ENCODE measurements at regions not wholly inside any gene's neighbourhood (a gene's known extent, or its start where the extent isn't known, plus 50 kb on each side); places are given as distances from the start of the nearest gene placed in this dataset.

DNA sequence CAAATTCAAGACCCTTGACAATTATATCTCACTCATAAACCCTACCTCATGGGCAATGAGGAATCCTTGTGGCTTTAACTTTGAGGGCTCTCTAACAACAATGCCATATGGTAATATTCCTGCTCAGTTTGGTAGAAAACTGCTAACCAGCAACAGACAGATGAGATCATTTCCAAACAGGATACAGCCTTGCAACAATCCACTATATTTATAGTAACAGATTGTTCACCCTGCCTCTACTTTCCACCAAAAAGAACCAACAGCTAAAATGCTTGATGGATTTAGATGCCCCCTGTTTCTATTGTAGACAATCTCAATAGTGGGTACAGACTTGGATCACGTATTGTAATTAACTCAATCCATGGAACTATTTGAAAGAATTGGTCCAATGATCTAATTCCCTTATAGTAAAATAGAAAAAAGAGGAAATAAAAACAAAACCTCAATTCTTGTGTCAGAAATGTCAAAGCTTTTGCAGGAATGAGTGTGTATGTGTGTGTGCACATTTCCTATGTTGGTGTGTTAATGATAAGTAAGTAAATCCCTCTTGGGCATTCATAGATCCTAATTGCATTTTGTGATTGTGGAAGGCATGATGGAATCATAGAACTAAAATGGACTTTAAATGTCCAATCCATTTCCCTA, 100.0 kb upstream of the EDEM3 start:
- H3K9me3 Mint-ChIP-seq = no peaks in the 10 kb centered on the region
- TF ChIP-seq ELF4 (CRISPR knock-in tag; IDR thresholded peaks at IDR 0.05; ENCODE audit: low read depth) (no peak), FOXP4 (CRISPR knock-in tag; IDR thresholded peaks at IDR 0.05) (no peak), NR2C2 (CRISPR knock-in tag; IDR thresholded peaks at IDR 0.05) (no peak), ZNF232 (CRISPR knock-in tag; IDR thresholded peaks at IDR 0.05) (no peak), TEAD4 (CRISPR knock-in tag; IDR thresholded peaks at IDR 0.05) (no peak), ESRRA (CRISPR knock-in tag; IDR thresholded peaks at IDR 0.05; ENCODE audit: borderline replicate concordance) (no peak), NR3C1 (CRISPR knock-in tag; conservative IDR thresholded peaks at IDR 0.05; ENCODE audit: low read depth) (no peak), USF2 (CRISPR knock-in tag; IDR thresholded peaks at IDR 0.05) (no peak), KAT7 (CRISPR knock-in tag; IDR thresholded peaks at IDR 0.05; ENCODE audit: borderline replicate concordance) (no peak), IRF2 (CRISPR knock-in tag; IDR thresholded peaks at IDR 0.05; ENCODE audit: borderline replicate concordance, low read depth) (no peak)
- TF ChIP-seq, protein P1, sequence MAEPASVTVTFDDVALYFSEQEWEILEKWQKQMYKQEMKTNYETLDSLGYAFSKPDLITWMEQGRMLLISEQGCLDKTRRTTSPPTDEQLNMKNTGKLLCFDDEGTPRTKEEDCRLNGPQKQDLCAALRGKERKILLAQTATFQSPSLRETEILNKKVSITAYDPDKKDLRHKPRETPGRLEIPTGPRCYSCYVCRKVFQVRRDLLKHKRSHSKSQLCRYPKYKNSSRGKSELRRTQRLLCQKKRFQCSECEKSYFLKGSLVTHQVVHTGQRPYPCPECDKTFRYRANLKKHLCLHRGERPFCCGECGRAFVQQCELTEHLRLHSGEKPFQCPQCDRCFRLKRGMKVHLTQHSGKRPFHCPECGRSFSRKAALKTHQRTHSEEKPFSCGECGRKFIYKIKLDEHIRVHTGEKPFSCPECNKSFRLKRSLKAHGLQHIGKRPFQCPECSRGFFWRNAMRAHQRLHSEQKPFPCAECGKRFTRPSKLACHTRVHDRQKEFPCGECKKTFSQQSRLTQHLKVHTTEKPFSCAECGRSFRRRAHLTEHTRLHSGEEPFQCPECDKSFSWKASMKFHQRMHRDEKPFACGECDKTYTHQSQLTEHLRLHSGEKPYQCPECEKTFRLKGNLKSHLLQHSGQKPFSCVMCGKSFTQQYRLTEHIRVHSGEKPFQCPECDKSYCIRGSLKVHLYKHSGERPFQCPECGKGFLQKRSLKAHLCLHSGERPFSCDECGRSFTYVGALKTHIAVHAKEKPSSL (CRISPR knock-in tag; conservative IDR thresholded peaks at IDR 0.05) = no peak
- no peak overlapping the region for H3K4me3 Mint-ChIP-seq
- peaks cover 4% of the 10 kb centered on the region for H3K4me1 Mint-ChIP-seq
- ChIA-PET POLR2A (no interaction called here), CTCF (no interaction called here)
- no peak overlapping the region for H3K27ac Mint-ChIP-seq
- DNase-seq (ENCODE audit: low spot score) (no peak), ATAC-seq (no peak)
- H3K27me3 Mint-ChIP-seq (ENCODE audit: low read depth) = no peaks in the 10 kb centered on the region; the same call in 1 of the 2 replicates
- H3K36me3 Mint-ChIP-seq = 0 out of 2 replicates have a peak, but pooled peaks cover 2% of the 10 kb centered on the region

- TF ChIP-seq ZNF219 (CRISPR knock-in tag; IDR thresholded peaks at IDR 0.05; ENCODE audit: borderline replicate concordance) (no peak), RELA (CRISPR knock-in tag; IDR thresholded peaks at IDR 0.05; ENCODE audit: borderline replicate concordance) (no peak), PRDM15 (CRISPR knock-in tag; IDR thresholded peaks at IDR 0.05) (no peak), SP1 (CRISPR knock-in tag; conservative IDR thresholded peaks at IDR 0.05) (no peak)
- TF ChIP-seq, protein P2, sequence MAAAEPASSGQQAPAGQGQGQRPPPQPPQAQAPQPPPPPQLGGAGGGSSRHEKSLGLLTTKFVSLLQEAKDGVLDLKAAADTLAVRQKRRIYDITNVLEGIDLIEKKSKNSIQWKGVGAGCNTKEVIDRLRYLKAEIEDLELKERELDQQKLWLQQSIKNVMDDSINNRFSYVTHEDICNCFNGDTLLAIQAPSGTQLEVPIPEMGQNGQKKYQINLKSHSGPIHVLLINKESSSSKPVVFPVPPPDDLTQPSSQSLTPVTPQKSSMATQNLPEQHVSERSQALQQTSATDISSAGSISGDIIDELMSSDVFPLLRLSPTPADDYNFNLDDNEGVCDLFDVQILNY (CRISPR knock-in tag; IDR thresholded peaks at IDR 0.05) = no peak
- H3K4me1 Mint-ChIP-seq = peaks cover 4% of the 10 kb centered on the region
- H3K4me3 Mint-ChIP-seq = no peak overlapping the region
- H3K9me3 Mint-ChIP-seq = no peaks in the 10 kb centered on the region
- DNase-seq (ENCODE audit: low spot score) (no peak), ATAC-seq (no peak)
- ChIA-PET POLR2A (no interaction called here), CTCF (no interaction called here)
- no peak overlapping the region for H3K27ac Mint-ChIP-seq
- H3K27me3 Mint-ChIP-seq (ENCODE audit: low read depth) = no peaks in the 10 kb centered on the region; the same call in 1 of the 2 replicates
- H3K36me3 Mint-ChIP-seq = 0 out of 2 replicates have a peak, but pooled peaks cover 2% of the 10 kb centered on the region
Observed at GRCh38 chr1:184854036-184854435, 99.4 kb upstream of the EDEM3 start.

Measured in WTC11 (cell line).